CD4-positive, alpha-beta T cell treated with Interleukin-6 for 4 hours (primary cell): ENCODE measurements at regions not wholly inside any gene's neighbourhood (a gene's known extent, or its start where the extent isn't known, plus 50 kb on each side); places are given as distances from the start of the nearest gene placed in this dataset.

ENCODE experiments used
- DNase-seq: peaks from one replicate; pipeline ENCODE4 v3.0.0-alpha.2; 2020; ENCODE audit warnings: mixed read lengths

GRCh38 chr11:91947215-91947820 lies 277.3 kb upstream of the FAT3 start:
- no peak for DNase-seq

- no peak for DNase-seq
Measured at GRCh38 chr11:91946397-91946951, 278.1 kb upstream of the FAT3 start.

- no peak for DNase-seq
Measured at GRCh38 chr11:91935120-91935519, 289.5 kb upstream of the FAT3 start.

GRCh38 chr11:91932151-91932821 lies 292.3 kb upstream of the FAT3 start:
- DNase-seq: no peak

GRCh38 chr11:91927448-91927847 lies 297.2 kb upstream of the FAT3 start:
- DNase-seq: no peak

- no peak for DNase-seq
Measured at GRCh38 chr11:91926965-91927364, 297.7 kb upstream of the FAT3 start.

- no peak for DNase-seq
Measured at GRCh38 chr11:91922846-91923245, 301.8 kb upstream of the FAT3 start.

GRCh38 chr11:91921974-91922373 lies 302.6 kb upstream of the FAT3 start:
- DNase-seq: no peak

GRCh38 chr11:91913407-91913806 lies 311.2 kb upstream of the FAT3 start:
- no peak for DNase-seq

- no peak for DNase-seq
Measured at GRCh38 chr11:91912322-91912721, 312.3 kb upstream of the FAT3 start.

GRCh38 chr11:91906871-91907624 lies 317.6 kb upstream of the FAT3 start:
- no peak for DNase-seq

GRCh38 chr11:91904792-91905785 lies 319.5 kb upstream of the FAT3 start:
- DNase-seq: no peak

GRCh38 chr11:91902312-91902711 lies 322.3 kb upstream of the FAT3 start:
- no peak for DNase-seq

GRCh38 chr11:91880660-91881059 lies 344.0 kb upstream of the FAT3 start:
- DNase-seq: no peak

- no peak for DNase-seq
Measured at GRCh38 chr11:91876746-91877145, 347.9 kb upstream of the FAT3 start.

- no peak for DNase-seq
Measured at GRCh38 chr11:91872243-91872642, 352.4 kb upstream of the FAT3 start.

- DNase-seq: no peak
Measured at GRCh38 chr11:91871791-91872190, 352.8 kb upstream of the FAT3 start.

- no peak for DNase-seq
Measured at GRCh38 chr11:91871048-91871447, 353.6 kb upstream of the FAT3 start.

GRCh38 chr11:91869686-91870085 lies 354.9 kb upstream of the FAT3 start:
- no peak for DNase-seq

GRCh38 chr11:91866642-91867041 lies 358.0 kb upstream of the FAT3 start:
- no peak for DNase-seq

GRCh38 chr11:91860661-91861060 lies 364.0 kb upstream of the FAT3 start:
- no peak for DNase-seq

GRCh38 chr11:91859666-91860065 lies 365.0 kb upstream of the FAT3 start:
- no peak for DNase-seq

- no peak for DNase-seq
Measured at GRCh38 chr11:91857179-91857578, 367.4 kb upstream of the FAT3 start.
